ENCODE measurements at regions not wholly inside any gene's neighbourhood (a gene's known extent, or its start where the extent isn't known, plus 50 kb on each side); places are given as distances from the start of the nearest gene placed in this dataset.

DNA sequence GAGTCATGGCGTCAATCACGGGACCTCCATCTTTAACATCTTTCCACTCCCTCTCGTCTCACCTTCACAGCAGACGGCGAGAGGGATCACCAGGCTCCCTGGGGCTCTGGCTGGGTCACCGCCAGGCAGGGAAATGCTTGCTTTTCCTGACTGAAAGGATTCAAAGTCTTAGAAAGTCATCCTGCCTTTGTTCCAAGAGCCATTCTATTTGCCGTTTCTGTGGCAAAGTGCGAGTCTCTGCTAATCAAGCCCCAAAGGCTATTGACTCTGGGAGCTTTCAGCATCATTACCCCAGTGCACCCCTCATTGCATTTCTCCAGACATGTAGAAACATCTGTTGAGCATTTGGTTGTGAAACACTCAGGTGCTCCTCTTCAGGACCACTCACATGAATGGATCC is 69.6 kb downstream of the GSC start:
- TF ChIP-seq AFF4 (CRISPR knock-in tag; IDR thresholded peaks at IDR 0.05) (no peak), ZNF79 (CRISPR knock-in tag; IDR thresholded peaks at IDR 0.05; ENCODE audit: low read depth) (no peak), HMGN3 (IDR thresholded peaks at IDR 0.05; ENCODE audit: borderline replicate concordance, extremely low read depth, insufficient read length, low read depth, low read length) (no peak), U2AF1 (optimal IDR thresholded peaks at IDR 0.05; ENCODE audit: low read depth, low read length) (no peak), FUS (optimal IDR thresholded peaks at IDR 0.05; ENCODE audit: low read depth, low read length) (no peak), BRCA1 (IDR thresholded peaks at IDR 0.05) (no peak), BRCA1 (CRISPR knock-in tag; IDR thresholded peaks at IDR 0.05) (no peak), NR2C1 (IDR thresholded peaks at IDR 0.05) (no peak), NR2C1 (tag; IDR thresholded peaks at IDR 0.05) (no peak), RHOXF2B (CRISPR knock-in tag; conservative IDR thresholded peaks at IDR 0.05) (no peak), PRMT5 (CRISPR knock-in tag; IDR thresholded peaks at IDR 0.05) (no peak), KLF1 (tag; IDR thresholded peaks at IDR 0.05) (no peak), FOXK1 (CRISPR knock-in tag; IDR thresholded peaks at IDR 0.05; ENCODE audit: borderline replicate concordance) (no peak), ZNF224 (CRISPR knock-in tag; IDR thresholded peaks at IDR 0.05) (no peak), TAF9B (IDR thresholded peaks at IDR 0.05; ENCODE audit: partially characterized antibody) (no peak), HNRNPUL1 (IDR thresholded peaks at IDR 0.05; ENCODE audit: low read length) (no peak), RBM34 (IDR thresholded peaks at IDR 0.05; ENCODE audit: borderline replicate concordance, insufficient read depth, low read length) (no peak)
- TF ChIP-seq, protein P1, sequence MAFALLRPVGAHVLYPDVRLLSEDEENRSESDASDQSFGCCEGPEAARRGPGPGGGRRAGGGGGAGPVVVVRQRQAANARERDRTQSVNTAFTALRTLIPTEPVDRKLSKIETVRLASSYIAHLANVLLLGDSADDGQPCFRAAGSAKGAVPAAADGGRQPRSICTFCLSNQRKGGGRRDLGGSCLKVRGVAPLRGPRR (CRISPR knock-in tag; IDR thresholded peaks at IDR 0.05), result no peak
- TF ChIP-seq, protein P2, sequence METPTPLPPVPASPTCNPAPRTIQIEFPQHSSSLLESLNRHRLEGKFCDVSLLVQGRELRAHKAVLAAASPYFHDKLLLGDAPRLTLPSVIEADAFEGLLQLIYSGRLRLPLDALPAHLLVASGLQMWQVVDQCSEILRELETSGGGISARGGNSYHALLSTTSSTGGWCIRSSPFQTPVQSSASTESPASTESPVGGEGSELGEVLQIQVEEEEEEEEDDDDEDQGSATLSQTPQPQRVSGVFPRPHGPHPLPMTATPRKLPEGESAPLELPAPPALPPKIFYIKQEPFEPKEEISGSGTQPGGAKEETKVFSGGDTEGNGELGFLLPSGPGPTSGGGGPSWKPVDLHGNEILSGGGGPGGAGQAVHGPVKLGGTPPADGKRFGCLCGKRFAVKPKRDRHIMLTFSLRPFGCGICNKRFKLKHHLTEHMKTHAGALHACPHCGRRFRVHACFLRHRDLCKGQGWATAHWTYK (CRISPR knock-in tag; IDR thresholded peaks at IDR 0.05), result no peak
- TF ChIP-seq, protein P3, sequence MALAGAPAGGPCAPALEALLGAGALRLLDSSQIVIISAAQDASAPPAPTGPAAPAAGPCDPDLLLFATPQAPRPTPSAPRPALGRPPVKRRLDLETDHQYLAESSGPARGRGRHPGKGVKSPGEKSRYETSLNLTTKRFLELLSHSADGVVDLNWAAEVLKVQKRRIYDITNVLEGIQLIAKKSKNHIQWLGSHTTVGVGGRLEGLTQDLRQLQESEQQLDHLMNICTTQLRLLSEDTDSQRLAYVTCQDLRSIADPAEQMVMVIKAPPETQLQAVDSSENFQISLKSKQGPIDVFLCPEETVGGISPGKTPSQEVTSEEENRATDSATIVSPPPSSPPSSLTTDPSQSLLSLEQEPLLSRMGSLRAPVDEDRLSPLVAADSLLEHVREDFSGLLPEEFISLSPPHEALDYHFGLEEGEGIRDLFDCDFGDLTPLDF (CRISPR knock-in tag; IDR thresholded peaks at IDR 0.05), result no peak
- H3K36me3 ChIP-seq (ENCODE audit: control insufficient read depth, insufficient read depth, low read length), result no peaks in the 10 kb centered on the region
- ChIA-PET POLR2A (no interaction called here), CTCF (ENCODE audit: low intra/inter-chr PET ratio) (no interaction called here)
- 0% methylated on average over 5 of the region's 8 CpGs for WGBS (ENCODE audit: insufficient coverage, low coverage, missing lambda C conversion rate)
- H3K4me2 ChIP-seq (ENCODE audit: insufficient read depth, low read length), result no peak overlapping the region
- no peaks in the 10 kb centered on the region for H4K20me1 ChIP-seq (replicated peaks; ENCODE audit: control insufficient read depth, insufficient read depth, low read length)
- ATAC-seq (no peak), DNase-seq (ENCODE audit: extremely low read depth in 1 of 4, low spot score in 3 of 4) (no peak), FAIRE-seq (no peak)
- no peak overlapping the region for H3K27ac ChIP-seq (ENCODE audit: extremely low read depth, low read depth, low read length)
- H3K9ac ChIP-seq (ENCODE audit: insufficient read depth in 1 of 2, low read depth in 2 of 2, low read length in 2 of 2), result no peak overlapping the region
- H3K9me1 ChIP-seq (ENCODE audit: control insufficient read depth, insufficient read depth, low read length), result no peaks in the 10 kb centered on the region
- in situ Hi-C loops (cut with MboI) (no loop called here), intact Hi-C loops (cut with micrococcal nuclease) (no loop called here)
- no peaks in the 10 kb centered on the region for H3K79me2 ChIP-seq (ENCODE audit: control insufficient read depth, insufficient read depth, low read length)
- H3K4me1 ChIP-seq (replicated peaks in 1 of 2; ENCODE audit: control insufficient read depth in 2 of 2, insufficient read depth in 2 of 2, low read length in 2 of 2), result no peaks in the 10 kb centered on the region
- no peak overlapping the region for H3K4me3 ChIP-seq
- no peak overlapping the region for H2AFZ ChIP-seq (ENCODE audit: low read depth, low read length)
- H3K9me3 ChIP-seq (replicated peaks; ENCODE audit: control insufficient read depth, insufficient read depth, low read depth, low read length), result no peaks in the 10 kb centered on the region
- H3K27me3 ChIP-seq (ENCODE audit: control insufficient read depth in 2 of 2, insufficient read depth in 2 of 2, low read length in 2 of 2), result no peaks in the 10 kb centered on the region; a peak in 1 of 5 replicates
- BruUV-seq (replicated peaks), result no TSS peak
